ENCODE measurements at regions not wholly inside any gene's neighbourhood (a gene's known extent, or its start where the extent isn't known, plus 50 kb on each side); places are given as distances from the start of the nearest gene placed in this dataset.

DNA sequence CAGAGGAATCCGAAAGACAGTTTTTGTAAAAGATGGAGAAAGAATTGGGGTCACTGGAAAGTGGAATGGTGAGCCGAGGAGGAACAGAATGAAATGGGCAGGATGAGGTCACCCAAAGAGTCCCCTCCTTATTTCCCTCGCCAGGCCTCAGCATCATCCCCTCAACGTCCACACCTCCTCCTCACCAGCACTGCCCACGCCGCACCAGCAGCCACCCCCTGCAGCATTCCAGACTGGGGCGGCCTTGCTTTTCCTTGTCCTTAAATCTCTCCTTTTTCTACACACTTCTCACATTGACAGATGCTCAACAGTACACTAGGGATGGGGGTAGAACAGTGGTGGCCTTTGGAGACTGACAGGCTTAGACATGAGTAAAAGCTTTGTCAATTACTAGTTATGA lies 363.1 kb upstream of the NOX3 start:
- TF ChIP-seq, protein P1, sequence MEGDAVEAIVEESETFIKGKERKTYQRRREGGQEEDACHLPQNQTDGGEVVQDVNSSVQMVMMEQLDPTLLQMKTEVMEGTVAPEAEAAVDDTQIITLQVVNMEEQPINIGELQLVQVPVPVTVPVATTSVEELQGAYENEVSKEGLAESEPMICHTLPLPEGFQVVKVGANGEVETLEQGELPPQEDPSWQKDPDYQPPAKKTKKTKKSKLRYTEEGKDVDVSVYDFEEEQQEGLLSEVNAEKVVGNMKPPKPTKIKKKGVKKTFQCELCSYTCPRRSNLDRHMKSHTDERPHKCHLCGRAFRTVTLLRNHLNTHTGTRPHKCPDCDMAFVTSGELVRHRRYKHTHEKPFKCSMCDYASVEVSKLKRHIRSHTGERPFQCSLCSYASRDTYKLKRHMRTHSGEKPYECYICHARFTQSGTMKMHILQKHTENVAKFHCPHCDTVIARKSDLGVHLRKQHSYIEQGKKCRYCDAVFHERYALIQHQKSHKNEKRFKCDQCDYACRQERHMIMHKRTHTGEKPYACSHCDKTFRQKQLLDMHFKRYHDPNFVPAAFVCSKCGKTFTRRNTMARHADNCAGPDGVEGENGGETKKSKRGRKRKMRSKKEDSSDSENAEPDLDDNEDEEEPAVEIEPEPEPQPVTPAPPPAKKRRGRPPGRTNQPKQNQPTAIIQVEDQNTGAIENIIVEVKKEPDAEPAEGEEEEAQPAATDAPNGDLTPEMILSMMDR (IDR thresholded peaks at IDR 0.05): no peak
- no peak for TF ChIP-seq POLR2AphosphoS5 (IDR thresholded peaks at IDR 0.05)

Data from sigmoid colon (tissue), 4 donors.